ENCODE measurements at regions not wholly inside any gene's neighbourhood (a gene's known extent, or its start where the extent isn't known, plus 50 kb on each side); places are given as distances from the start of the nearest gene placed in this dataset.
"Not testable (repeated sequence)": the region's sequence is repeated elsewhere in the genome, so short reads cannot be mapped to it uniquely, and the experiment has no call there.

GRCh38 chr21:35606578-35606977, 453.7 kb downstream of the SETD4 start:
- DNase-seq: no peak
- Mint-ChIP-seq H3K4me3 (no peak overlapping the region), H3K27ac (no peak overlapping the region), H3K9me3 (peaks cover 5% of the 10 kb centered on the region), H3K36me3 (ENCODE audit: low read depth) (no peaks in the 10 kb centered on the region), H3K27me3 (ENCODE audit: low read depth) (no peaks in the 10 kb centered on the region), H3K4me1 (ENCODE audit: low read depth) (no peaks in the 10 kb centered on the region)
- CTCF ChIA-PET: no interaction called here
- intact Hi-C loops (cut with micrococcal nuclease): no loop called here

GRCh38 chr21:35606146-35606545, 454.2 kb downstream of the SETD4 start:
- H3K27ac Mint-ChIP-seq: no peak overlapping the region
- no peaks in the 10 kb centered on the region for H3K36me3 Mint-ChIP-seq (ENCODE audit: low read depth)
- intact Hi-C loops (cut with micrococcal nuclease): no loop called here
- H3K4me3 Mint-ChIP-seq: no peak overlapping the region
- H3K27me3 Mint-ChIP-seq (ENCODE audit: low read depth): no peaks in the 10 kb centered on the region
- CTCF ChIA-PET: no interaction called here
- no peak for DNase-seq
- peaks cover 5% of the 10 kb centered on the region for H3K9me3 Mint-ChIP-seq
- no peaks in the 10 kb centered on the region for H3K4me1 Mint-ChIP-seq (ENCODE audit: low read depth)

DNA sequence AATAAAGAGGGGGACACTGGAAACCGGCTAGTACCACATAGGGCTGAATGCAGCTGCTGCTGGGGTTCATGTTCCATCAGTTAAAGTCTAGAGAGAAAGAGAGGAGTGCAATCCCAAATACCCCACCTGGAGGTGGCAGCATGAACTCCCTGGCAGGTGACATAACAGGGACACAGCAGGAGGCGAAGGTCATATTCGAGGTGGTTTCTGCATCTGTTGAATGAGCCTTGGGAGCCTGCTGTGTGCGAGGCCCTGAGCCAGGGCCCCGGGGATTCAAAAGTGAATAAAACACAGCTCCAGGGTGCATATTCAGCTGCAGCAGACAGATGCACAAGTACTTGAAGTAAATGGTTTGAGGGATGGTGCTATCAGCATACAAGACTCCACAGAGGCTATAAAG, 456.8 kb downstream of the SETD4 start:
- no peaks in the 10 kb centered on the region for H3K27me3 Mint-ChIP-seq (ENCODE audit: low read depth)
- H3K4me1 Mint-ChIP-seq (ENCODE audit: low read depth): no peaks in the 10 kb centered on the region
- no peak for DNase-seq
- no peak overlapping the region for H3K4me3 Mint-ChIP-seq
- H3K27ac Mint-ChIP-seq: no peak overlapping the region
- CTCF ChIA-PET: no interaction called here
- intact Hi-C loops (cut with micrococcal nuclease): no loop called here
- no peaks in the 10 kb centered on the region for H3K36me3 Mint-ChIP-seq (ENCODE audit: low read depth)
- H3K9me3 Mint-ChIP-seq: peaks cover 5% of the 10 kb centered on the region

GRCh38 chr21:35602811-35603362, 457.4 kb downstream of the SETD4 start:
- H3K4me3 Mint-ChIP-seq: no peak overlapping the region
- H3K4me1 Mint-ChIP-seq (ENCODE audit: low read depth): no peaks in the 10 kb centered on the region
- no peaks in the 10 kb centered on the region for H3K36me3 Mint-ChIP-seq (ENCODE audit: low read depth)
- peaks cover 5% of the 10 kb centered on the region for H3K9me3 Mint-ChIP-seq
- CTCF ChIA-PET: no interaction called here
- H3K27me3 Mint-ChIP-seq (ENCODE audit: low read depth): no peaks in the 10 kb centered on the region
- H3K27ac Mint-ChIP-seq: no peak overlapping the region
- intact Hi-C loops (cut with micrococcal nuclease): no loop called here
- DNase-seq: no peak

GRCh38 chr21:35601211-35601610, 459.1 kb downstream of the SETD4 start:
- Mint-ChIP-seq H3K36me3 (ENCODE audit: low read depth) (no peaks in the 10 kb centered on the region), H3K4me3 (no peak overlapping the region), H3K4me1 (ENCODE audit: low read depth) (no peaks in the 10 kb centered on the region), H3K27ac (no peak overlapping the region), H3K27me3 (ENCODE audit: low read depth) (no peaks in the 10 kb centered on the region), H3K9me3 (no peaks in the 10 kb centered on the region)
- intact Hi-C loops (cut with micrococcal nuclease): no loop called here
- no peak for DNase-seq
- CTCF ChIA-PET: no interaction called here

DNA sequence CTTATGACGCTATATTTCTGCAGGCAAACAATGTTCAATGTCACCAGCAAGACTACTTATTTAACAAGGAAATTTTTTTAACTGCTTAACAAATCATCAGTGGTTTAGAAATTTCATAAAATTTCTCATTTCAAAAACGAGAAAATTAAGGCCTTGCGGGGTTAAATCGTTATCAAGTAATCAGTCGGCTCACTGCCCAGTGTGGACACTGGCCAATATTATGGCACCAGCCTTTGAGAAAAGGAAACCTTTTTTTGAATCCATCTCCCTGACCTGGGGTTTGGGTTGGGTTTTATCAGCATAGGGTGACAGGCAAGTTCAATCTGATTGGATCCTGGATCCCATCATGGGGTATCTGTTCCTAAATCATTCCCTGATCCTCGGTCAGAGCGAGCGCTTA, 461.2 kb downstream of the SETD4 start:
- CTCF ChIA-PET: no interaction called here
- Mint-ChIP-seq H3K9me3 (no peaks in the 10 kb centered on the region), H3K27ac (no peak overlapping the region), H3K4me3 (no peak overlapping the region), H3K27me3 (ENCODE audit: low read depth) (no peaks in the 10 kb centered on the region), H3K36me3 (ENCODE audit: low read depth) (no peaks in the 10 kb centered on the region), H3K4me1 (ENCODE audit: low read depth) (no peaks in the 10 kb centered on the region)
- intact Hi-C loops (cut with micrococcal nuclease): no loop called here
- DNase-seq: no peak

DNA sequence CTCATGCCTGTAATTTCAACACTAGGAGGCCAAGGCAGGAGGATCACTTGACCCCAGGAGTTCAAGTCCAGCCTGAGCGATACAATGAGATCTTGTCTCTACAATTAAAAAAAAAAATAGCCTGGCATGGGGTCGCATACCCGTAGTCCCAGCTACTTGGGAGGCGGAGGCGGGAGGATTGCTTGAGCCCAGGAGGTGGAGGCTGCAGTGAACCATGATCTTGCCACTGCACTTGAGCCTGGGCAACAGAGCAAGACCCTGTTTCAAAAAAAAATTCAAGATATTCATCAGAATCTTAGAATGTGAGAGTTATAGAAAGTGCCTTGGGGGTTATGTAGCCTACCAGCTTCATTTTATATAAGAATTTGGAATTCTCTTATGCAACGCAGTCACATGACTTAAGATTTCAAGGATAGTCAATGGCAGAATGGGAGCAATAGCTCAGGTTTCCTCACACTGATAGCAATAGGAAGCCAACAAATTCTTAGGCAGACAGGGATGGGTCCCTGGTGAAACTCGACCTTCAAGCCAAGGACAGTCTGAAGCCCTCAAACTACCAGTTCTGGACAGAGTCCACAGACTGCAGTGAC, 462.5 kb downstream of the SETD4 start:
- H3K4me1 Mint-ChIP-seq (ENCODE audit: low read depth): no peaks in the 10 kb centered on the region
- intact Hi-C loops (cut with micrococcal nuclease): no loop called here
- no peaks in the 10 kb centered on the region for H3K9me3 Mint-ChIP-seq
- H3K36me3 Mint-ChIP-seq (ENCODE audit: low read depth): no peaks in the 10 kb centered on the region
- no peak for DNase-seq
- CTCF ChIA-PET: interaction anchor here (0.6 kb wide), 1 partner anchor 1465 kb away, joined by 3 read pairs; no protein-coding TSS in a partner anchor
- no peak overlapping the region for H3K4me3 Mint-ChIP-seq
- H3K27me3 Mint-ChIP-seq (ENCODE audit: low read depth): no peaks in the 10 kb centered on the region
- no peak overlapping the region for H3K27ac Mint-ChIP-seq

DNA sequence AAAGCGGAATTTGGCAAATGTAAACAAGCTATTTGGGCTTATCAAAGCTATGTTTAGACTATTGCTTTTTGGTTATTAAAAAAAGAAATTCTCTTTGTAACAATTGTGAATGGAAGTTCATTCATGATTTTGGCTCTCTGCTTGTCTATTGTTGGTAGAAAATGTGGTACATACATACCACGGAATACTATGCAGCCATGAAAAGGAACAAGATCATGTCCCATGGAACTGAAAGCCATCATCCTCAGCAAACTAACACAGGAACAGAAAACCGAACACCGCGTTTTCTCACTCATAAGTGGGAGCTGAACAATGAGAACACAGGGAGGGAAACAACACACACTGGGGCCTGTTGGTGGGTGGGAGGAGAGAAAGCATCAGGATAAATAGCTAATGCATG, 465.4 kb downstream of the SETD4 start:
- H3K27ac Mint-ChIP-seq: no peak overlapping the region
- DNase-seq: no peak
- H3K4me3 Mint-ChIP-seq: no peak overlapping the region
- no peaks in the 10 kb centered on the region for H3K4me1 Mint-ChIP-seq (ENCODE audit: low read depth)
- no peaks in the 10 kb centered on the region for H3K9me3 Mint-ChIP-seq
- no peaks in the 10 kb centered on the region for H3K36me3 Mint-ChIP-seq (ENCODE audit: low read depth)
- no peaks in the 10 kb centered on the region for H3K27me3 Mint-ChIP-seq (ENCODE audit: low read depth)
- intact Hi-C loops (cut with micrococcal nuclease): no loop called here
- CTCF ChIA-PET: no interaction called here

DNA sequence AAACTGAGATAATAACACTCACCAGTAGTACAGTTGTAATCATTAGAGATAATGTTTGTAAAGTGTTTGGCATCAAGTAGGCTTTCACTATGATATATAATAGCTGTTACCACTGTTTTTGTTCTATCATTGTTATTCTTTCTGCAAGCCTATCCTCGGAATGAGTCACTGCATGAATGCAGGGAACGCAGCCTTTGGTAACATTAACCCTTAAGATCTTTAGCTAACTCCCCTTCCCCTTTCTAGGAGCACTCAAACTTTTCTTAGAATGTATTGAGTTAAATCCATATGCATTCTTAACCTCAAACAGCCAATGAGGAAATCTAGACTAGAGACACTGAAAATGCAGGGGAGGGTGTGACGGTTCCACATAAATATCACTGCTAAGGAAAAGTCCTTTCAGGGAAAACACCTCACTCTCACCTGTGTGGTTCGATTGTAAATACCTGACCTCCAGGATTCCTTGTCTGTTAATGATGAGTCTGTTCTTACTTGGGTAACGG, 467.3 kb downstream of the SETD4 start:
- DNase-seq: no peak
- H3K9me3 Mint-ChIP-seq: no peaks in the 10 kb centered on the region
- CTCF ChIA-PET: no interaction called here
- H3K27me3 Mint-ChIP-seq (ENCODE audit: low read depth): no peaks in the 10 kb centered on the region
- peaks cover under 1% of the 10 kb centered on the region for H3K4me1 Mint-ChIP-seq (ENCODE audit: low read depth)
- intact Hi-C loops (cut with micrococcal nuclease): no loop called here
- H3K27ac Mint-ChIP-seq: no peak overlapping the region
- no peaks in the 10 kb centered on the region for H3K36me3 Mint-ChIP-seq (ENCODE audit: low read depth)
- H3K4me3 Mint-ChIP-seq: no peak overlapping the region

GRCh38 chr21:35590284-35590683, 470.0 kb downstream of the SETD4 start:
- CTCF ChIA-PET; H3K27ac Mint-ChIP-seq; H3K4me3 Mint-ChIP-seq; H3K27me3 Mint-ChIP-seq (ENCODE audit: low read depth); H3K9me3 Mint-ChIP-seq; intact Hi-C loops (cut with micrococcal nuclease); DNase-seq; H3K4me1 Mint-ChIP-seq (ENCODE audit: low read depth); H3K36me3 Mint-ChIP-seq (ENCODE audit: low read depth): not testable (repeated sequence)

- no peak for DNase-seq
- CTCF ChIA-PET: no interaction called here
- no peak overlapping the region for H3K4me3 Mint-ChIP-seq
- H3K27me3 Mint-ChIP-seq (ENCODE audit: low read depth): peaks cover 3% of the 10 kb centered on the region
- H3K36me3 Mint-ChIP-seq (ENCODE audit: low read depth): no peaks in the 10 kb centered on the region
- H3K27ac Mint-ChIP-seq: no peak overlapping the region
- intact Hi-C loops (cut with micrococcal nuclease): no loop called here
- no peaks in the 10 kb centered on the region for H3K9me3 Mint-ChIP-seq
- H3K4me1 Mint-ChIP-seq (ENCODE audit: low read depth): peaks cover 4% of the 10 kb centered on the region
These were observed 472.4 kb downstream of the SETD4 start for GRCh38 chr21:35587841-35588380.

DNA sequence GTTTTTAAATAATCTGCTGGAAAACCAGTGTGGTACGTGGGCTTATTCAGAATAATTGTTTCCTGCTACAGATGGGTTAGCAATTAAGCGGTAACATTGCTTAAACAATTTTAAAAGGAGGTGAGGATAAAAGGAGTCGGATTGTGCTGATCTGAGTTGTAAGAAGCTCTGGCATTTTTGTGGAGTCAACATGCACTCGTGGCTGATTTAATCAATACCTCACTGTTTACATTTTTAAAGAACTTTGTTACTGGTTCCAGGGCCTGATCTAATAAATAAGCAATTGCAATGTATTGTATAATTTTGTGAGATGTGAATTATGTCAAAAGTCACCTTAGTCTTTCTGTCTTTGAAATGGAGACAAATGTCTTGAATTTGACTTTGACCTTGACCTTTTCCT, 474.0 kb downstream of the SETD4 start:
- H3K4me1 Mint-ChIP-seq (ENCODE audit: low read depth): peaks cover 11% of the 10 kb centered on the region
- H3K27ac Mint-ChIP-seq: no peak overlapping the region
- CTCF ChIA-PET: interaction anchor here (0.5 kb wide), 1 partner anchor 47 kb away, joined by 3 read pairs; no protein-coding TSS in a partner anchor
- DNase-seq: no peak
- no peaks in the 10 kb centered on the region for H3K36me3 Mint-ChIP-seq (ENCODE audit: low read depth)
- peaks cover 5% of the 10 kb centered on the region for H3K27me3 Mint-ChIP-seq (ENCODE audit: low read depth)
- intact Hi-C loops (cut with micrococcal nuclease): no loop called here
- no peak overlapping the region for H3K4me3 Mint-ChIP-seq
- no peaks in the 10 kb centered on the region for H3K9me3 Mint-ChIP-seq

DNA sequence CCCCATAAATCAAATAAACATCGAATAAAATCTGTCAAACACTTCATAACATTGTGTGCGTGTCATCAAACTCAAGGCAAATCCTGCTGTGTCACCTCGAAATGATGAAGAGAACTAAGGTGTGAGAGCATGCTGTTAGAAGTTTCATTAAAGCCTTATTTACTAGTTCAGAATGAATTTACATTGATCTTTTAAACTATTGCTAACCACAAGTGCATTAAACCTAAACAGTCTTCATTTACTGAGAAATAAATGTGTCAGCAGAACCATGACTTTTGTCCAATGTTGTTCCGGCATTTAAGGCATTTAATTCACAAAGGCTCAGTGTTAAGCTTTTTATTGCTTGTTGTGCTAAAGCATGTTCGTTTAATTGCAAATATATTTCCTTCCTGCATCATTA, 474.4 kb downstream of the SETD4 start:
- Mint-ChIP-seq H3K4me3 (no peak overlapping the region), H3K27me3 (ENCODE audit: low read depth) (peaks cover 5% of the 10 kb centered on the region), H3K9me3 (no peaks in the 10 kb centered on the region), H3K36me3 (ENCODE audit: low read depth) (no peaks in the 10 kb centered on the region), H3K27ac (no peak overlapping the region), H3K4me1 (ENCODE audit: low read depth) (peaks cover 11% of the 10 kb centered on the region)
- CTCF ChIA-PET: no interaction called here
- intact Hi-C loops (cut with micrococcal nuclease): no loop called here
- no peak for DNase-seq
